ENCODE measurements at regions not wholly inside any gene's neighbourhood (a gene's known extent, or its start where the extent isn't known, plus 50 kb on each side); places are given as distances from the start of the nearest gene placed in this dataset.

GRCh38 chr18:46412916-46413315, 244.1 kb downstream of the LOXHD1 start:
- Mint-ChIP-seq H3K4me3 (no peak overlapping the region), H3K27me3 (no peaks in the 10 kb centered on the region), H3K9me3 (no peaks in the 10 kb centered on the region), H3K4me1 (ENCODE audit: low read depth) (no peaks in the 10 kb centered on the region), H3K36me3 (ENCODE audit: low read depth) (no peaks in the 10 kb centered on the region), H3K27ac (no peak overlapping the region)
- ATAC-seq (ENCODE audit: poor library complexity): no peak
- no peak for DNase-seq
- Histone ChIP-seq H3K36me3 (ENCODE audit: insufficient read depth, low read length) (no peaks in the 10 kb centered on the region), H3K9me3 (ENCODE audit: control insufficient read depth in 1 of 2, insufficient read depth in 1 of 2, low read length in 2 of 2) (no peaks in the 10 kb centered on the region), H3K27me3 (ENCODE audit: control insufficient read depth in 1 of 2, insufficient read depth in 2 of 2, low read length in 2 of 2) (no peaks in the 10 kb centered on the region), H3K4me3 (ENCODE audit: low read length) (no peak overlapping the region), H3K27ac (ENCODE audit: low read depth in 1 of 2, low read length in 2 of 2) (no peak overlapping the region), H3K4me1 (ENCODE audit: insufficient read depth, low read length) (no peaks in the 10 kb centered on the region)
- TF ChIP-seq CTCF (IDR thresholded peaks at IDR 0.05): no peak
- intact Hi-C loops (cut with DNase I, micrococcal nuclease): no loop called here
- ChIA-PET POLR2A (no interaction called here), CTCF (interaction anchor here (1.0 kb wide), 1 partner anchor 1336 kb away, joined by 3 read pairs; no protein-coding TSS in a partner anchor)

DNA sequence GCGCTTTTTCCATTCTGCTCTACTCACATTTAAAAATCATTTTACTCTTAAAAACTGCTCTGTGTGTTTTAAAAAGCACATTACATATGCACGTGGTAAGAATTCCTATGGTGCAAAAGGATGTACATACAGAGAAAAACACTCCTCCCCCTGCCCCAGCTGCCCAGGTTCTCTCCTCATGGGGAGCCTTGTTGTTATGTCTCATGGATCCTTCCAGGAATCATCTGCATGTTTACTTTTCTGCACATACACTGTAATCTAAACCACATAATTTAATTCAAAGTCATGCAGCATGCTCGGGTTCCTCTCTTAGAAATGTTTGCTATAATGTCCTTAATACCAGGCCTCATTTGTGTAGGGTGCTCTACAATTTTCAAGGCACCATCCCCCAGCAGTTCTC, 243.3 kb downstream of the LOXHD1 start:
- H3K27ac ChIP-seq (ENCODE audit: low read depth in 1 of 2, low read length in 2 of 2): no peak overlapping the region
- no peak overlapping the region for H3K27ac Mint-ChIP-seq
- no peaks in the 10 kb centered on the region for H3K36me3 Mint-ChIP-seq (ENCODE audit: low read depth)
- DNase-seq: no peak
- H3K4me1 ChIP-seq (ENCODE audit: insufficient read depth, low read length): no peaks in the 10 kb centered on the region
- no peaks in the 10 kb centered on the region for H3K27me3 Mint-ChIP-seq
- H3K36me3 ChIP-seq (ENCODE audit: insufficient read depth, low read length): no peaks in the 10 kb centered on the region
- no peaks in the 10 kb centered on the region for H3K9me3 ChIP-seq (ENCODE audit: control insufficient read depth in 1 of 2, insufficient read depth in 1 of 2, low read length in 2 of 2)
- no peak for TF ChIP-seq CTCF (IDR thresholded peaks at IDR 0.05)
- H3K27me3 ChIP-seq (ENCODE audit: control insufficient read depth in 1 of 2, insufficient read depth in 2 of 2, low read length in 2 of 2): no peaks in the 10 kb centered on the region
- H3K9me3 Mint-ChIP-seq: no peaks in the 10 kb centered on the region
- no peak overlapping the region for H3K4me3 Mint-ChIP-seq
- CTCF ChIA-PET: no interaction called here
- no peaks in the 10 kb centered on the region for H3K4me1 Mint-ChIP-seq (ENCODE audit: low read depth)
- POLR2A ChIA-PET: no interaction called here
- intact Hi-C loops (cut with DNase I, micrococcal nuclease): no loop called here
- no peak overlapping the region for H3K4me3 ChIP-seq (ENCODE audit: low read length)
- no peak for ATAC-seq (ENCODE audit: poor library complexity)

DNA sequence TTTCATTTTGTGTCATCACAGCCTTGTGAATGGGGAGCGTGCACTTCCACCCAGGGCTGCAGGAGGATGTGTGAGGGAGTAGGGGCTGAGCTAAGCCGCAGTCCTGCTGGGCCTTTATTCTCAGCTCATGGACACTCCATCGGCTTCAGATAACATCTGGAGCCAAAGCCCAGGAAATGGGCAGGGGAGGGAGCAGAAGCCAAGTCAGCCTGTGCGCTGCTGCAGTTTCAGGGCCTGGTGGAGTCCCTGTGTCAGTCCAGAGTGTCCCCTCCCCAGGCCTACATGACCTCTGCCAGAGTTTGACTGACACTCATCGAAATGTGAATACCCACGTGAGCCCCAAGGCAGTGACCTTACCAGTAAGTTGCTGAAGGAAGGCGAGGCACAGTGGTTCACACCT, 242.2 kb downstream of the LOXHD1 start:
- no peak for TF ChIP-seq CTCF (IDR thresholded peaks at IDR 0.05)
- Mint-ChIP-seq H3K27ac (no peak overlapping the region), H3K4me1 (ENCODE audit: low read depth) (no peaks in the 10 kb centered on the region), H3K4me3 (no peak overlapping the region), H3K36me3 (ENCODE audit: low read depth) (no peaks in the 10 kb centered on the region), H3K9me3 (no peaks in the 10 kb centered on the region), H3K27me3 (no peaks in the 10 kb centered on the region)
- Histone ChIP-seq H3K9me3 (ENCODE audit: control insufficient read depth in 1 of 2, insufficient read depth in 1 of 2, low read length in 2 of 2) (no peaks in the 10 kb centered on the region), H3K36me3 (ENCODE audit: insufficient read depth, low read length) (no peaks in the 10 kb centered on the region), H3K4me3 (ENCODE audit: low read length) (no peak overlapping the region), H3K27me3 (ENCODE audit: control insufficient read depth in 1 of 2, insufficient read depth in 2 of 2, low read length in 2 of 2) (no peaks in the 10 kb centered on the region), H3K27ac (ENCODE audit: low read depth in 1 of 2, low read length in 2 of 2) (no peak overlapping the region), H3K4me1 (ENCODE audit: insufficient read depth, low read length) (no peaks in the 10 kb centered on the region)
- DNase-seq (no peak), ATAC-seq (ENCODE audit: poor library complexity) (no peak)
- intact Hi-C loops (cut with DNase I, micrococcal nuclease): no loop called here
- CTCF ChIA-PET: no interaction called here
- POLR2A ChIA-PET: no interaction called here

Measured in CD4-positive, alpha-beta T cell (primary cell).